NT2/D1 (cell line): ENCODE measurements at regions not wholly inside any gene's neighbourhood (a gene's known extent, or its start where the extent isn't known, plus 50 kb on each side); places are given as distances from the start of the nearest gene placed in this dataset.

Experiments used
- SUZ12 ChIP-seq: IDR thresholded peaks from 2 replicates; pipeline ENCODE4 v1.6.1; 2011; ENCODE audit not compliant: insufficient read length, insufficient read depth; ENCODE audit errors: extremely low read depth
- YY1 ChIP-seq: IDR thresholded peaks from 2 replicates; pipeline ENCODE4 v1.6.1; 2011; ENCODE audit not compliant: insufficient read length, insufficient read depth
- ZNF274 ChIP-seq: IDR thresholded peaks from 2 replicates; pipeline ENCODE4 v1.6.1; 2011; ENCODE audit warnings: mild to moderate bottlenecking, low read depth, low read length

DNA sequence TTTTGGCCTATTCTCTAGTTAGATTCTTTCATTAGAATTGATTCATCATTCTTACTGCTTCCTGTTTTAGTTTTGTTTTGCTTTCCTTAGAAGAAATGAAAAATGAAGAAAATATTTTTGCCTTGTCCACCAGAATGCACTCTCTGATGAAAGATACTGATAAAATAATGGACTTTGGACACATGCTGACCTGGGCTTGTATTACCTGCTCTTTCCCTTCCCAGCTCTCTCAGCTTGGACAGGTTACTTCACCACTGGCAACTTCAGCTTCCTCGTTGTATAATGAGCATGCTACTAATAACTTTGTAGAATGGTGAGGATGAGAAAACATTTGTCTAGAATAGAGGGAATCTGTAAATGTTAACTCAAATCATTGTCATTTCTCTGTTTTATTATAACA is 1468.1 kb upstream of the WWC1 start:
- no peak for TF ChIP-seq SUZ12
- no peak for TF ChIP-seq YY1
- no peak for TF ChIP-seq ZNF274
